Heart right ventricle (tissue), 16 donors: ENCODE measurements at regions not wholly inside any gene's neighbourhood (a gene's known extent, or its start where the extent isn't known, plus 50 kb on each side); places are given as distances from the start of the nearest gene placed in this dataset.
A peak's percentile ranks its signal among the peaks of the same experiment; 100 is the strongest.

Source experiments
- ATAC-seq, 8 donors: fragments of 200-7000 bp; cut with Tn5 transposase; one replicate each; pipeline ENCODE4 v1.9.1; 2020; ENCODE audit warnings: mild to moderate bottlenecking in 8 of 8, moderate library complexity in 8 of 8, moderate number of reproducible peaks in 1 of 8
- DNase-seq, 2 donors: peaks; one replicate each; pipeline ENCODE4 v3.0.0-alpha.2; 2020
- H3K27ac ChIP-seq, 10 donors: fragments of 200-600 bp; sonication (generic) in 2 of 10; one replicate each; pipeline versions ENCODE4 v1.5.0 to v1.8.0; 2020 to 2022; ENCODE audit warnings: mild to moderate bottlenecking in 3 of 10
- H3K27me3 ChIP-seq, 7 donors: fragments of 200-600 bp; one replicate each; pipeline ENCODE4 v1.8.0; 2021 to 2022; ENCODE audit warnings: mild to moderate bottlenecking in 2 of 7
- H3K36me3 ChIP-seq, 9 donors: fragments of 200-600 bp; sonication (generic) in 1 of 9; one replicate each; pipeline versions ENCODE4 v1.5.0 to v1.8.0; 2020 to 2022; ENCODE audit warnings: mild to moderate bottlenecking in 2 of 9
- H3K4me1 ChIP-seq, 9 donors: fragments of 200-600 bp; sonication (generic) in 1 of 9; one replicate each; pipeline versions ENCODE4 v1.5.0 to v1.8.0; 2020 to 2022; ENCODE audit warnings: mild to moderate bottlenecking in 4 of 9
- H3K4me3 ChIP-seq, 10 donors: fragments of 200-600 bp; sonication (generic) in 2 of 10; one replicate each; pipeline versions ENCODE4 v1.5.0 to v1.8.0; 2020 to 2022; ENCODE audit warnings: mild to moderate bottlenecking in 7 of 10, moderate library complexity in 2 of 10
- H3K9me3 ChIP-seq, 11 donors: fragments of 200-600 bp in 10 of 11; sonication (generic) in 2 of 11; one replicate each; pipeline versions ENCODE4 v1.5.0 to v1.8.0; 2013 to 2022; ENCODE audit warnings: mild to moderate bottlenecking in 2 of 11, control low read depth in 1 of 11, moderate library complexity in 1 of 11
- CTCF ChIP-seq, 9 donors: fragments of 200-600 bp; sonication (generic) in 2 of 9; IDR thresholded peaks; one replicate each; pipeline versions ENCODE4 v1.5.0 to v1.8.0; 2021 to 2022; ENCODE audit warnings: antibody characterized with exemption in 9 of 9, mild to moderate bottlenecking in 5 of 9, moderate library complexity in 1 of 9
- WGBS, 2 donors: extraction: QIAGEN DNeasy Blood & Tissue Kit; methylation state at CpG; one replicate each; pipeline ENCODE4 v1.1.7; 2013; ENCODE audit warnings: inconsistent platforms in 1 of 2; 5-methylcytosine and 5-hydroxymethylcytosine counted together
- intact Hi-C, 10 donors: fragments of 100-400 bp; cut with DNase I; formaldehyde crosslinking; loops; one replicate each; pipeline versions ENCODE4 v1.11.1 to v1.14.2; 2022
- donor health status: Arrhythmogenic right ventricular cardiomyopathy.
- donor health status: ischemic (EF 13 %, LVEDD 7.1; RV severe dilation, severe dysfunction).
- donor health status: healthy with polysubstance abuse.
- donor health status: DM: no; HTN: yes; CAD: no.
- donor health status: DM: no; HTN: no; CAD: no.
- donor health status: ischemic (EF 25% LVEDD 6.9; RV normal size, moderate dysfunction).
- donor health status: ischemic (EF 25% LVEDD 5.7; RV mildly dilated, moderate dysfunction).
- donor health status: healthy.
- donor health status: DM: yes; HTN: yes; CAD: no.
- donor health status: Ischemic cardiomyopathy.
- donor health status: ischemic (EF 35%, LVEDD 5.7; RV mildly dilated, moderate dysfunction).
- donor health status: nonischemic (EF 11% LVEDD 7.7; RV severe dilation, severe dysfunction).
- donor health status: DM: yes; HTN: yes; CAD: no.
- donor health status: PGD.
- donor health status: ischemic (EF 29% LVEDD 5.4; RV normal size, mild dysfunction).
- donor health status: nonischemic (EF 23%, LVEDD 6.1; RV moderate dilation, normal function).

GRCh38 chr19:32196690-32197420 lies 148.6 kb upstream of the ZNF507 start:
- H3K9me3 ChIP-seq = peaks cover 0 to 5% (median 0%) of the 10 kb centered on the region in 11 donors
- H3K4me1 ChIP-seq = no peaks in the 10 kb centered on the region
- TF ChIP-seq CTCF (IDR thresholded peaks at IDR 0.05) = no peak
- H3K4me3 ChIP-seq = no peak overlapping the region
- no peak overlapping the region for H3K27ac ChIP-seq
- no peak for DNase-seq
- WGBS, 2 donors = 84 to 87% methylated on average over 13 of the region's 13 CpGs
- intact Hi-C loops = no loop called here
- no peak for ATAC-seq
- H3K27me3 ChIP-seq = peaks cover 0 to 37% (median 6%) of the 10 kb centered on the region in 7 donors
- H3K36me3 ChIP-seq = no peaks in the 10 kb centered on the region

- no peak for ATAC-seq
- no peak for DNase-seq
- Histone ChIP-seq H3K4me3 (no peak overlapping the region), H3K9me3 (peaks cover 0 to under 1% (median 0%) of the 10 kb centered on the region in 11 donors), H3K4me1 (no peaks in the 10 kb centered on the region), H3K27me3 (peaks cover 0 to 37% (median 6%) of the 10 kb centered on the region in 7 donors), H3K27ac (no peak overlapping the region), H3K36me3 (no peaks in the 10 kb centered on the region)
- 68 to 70% methylated on average over 13 of the region's 13 CpGs for WGBS, 2 donors
- TF ChIP-seq CTCF (IDR thresholded peaks at IDR 0.05) = no peak
- intact Hi-C loops = no loop called here
Observed at GRCh38 chr19:32197896-32198882, 147.2 kb upstream of the ZNF507 start.

GRCh38 chr19:32199501-32200040 lies 145.8 kb upstream of the ZNF507 start:
- WGBS, 2 donors = 86 to 87% methylated on average over 10 of the region's 10 CpGs
- Histone ChIP-seq H3K36me3 (no peaks in the 10 kb centered on the region), H3K4me3 (no peak overlapping the region), H3K27me3 (peaks cover 0 to 34% (median 5%) of the 10 kb centered on the region in 7 donors), H3K4me1 (no peaks in the 10 kb centered on the region), H3K27ac (no peak overlapping the region), H3K9me3 (no peaks in the 10 kb centered on the region)
- DNase-seq (no peak), ATAC-seq (no peak)
- TF ChIP-seq CTCF (IDR thresholded peaks at IDR 0.05) = no peak
- intact Hi-C loops = no loop called here

- no peak for TF ChIP-seq CTCF (IDR thresholded peaks at IDR 0.05)
- no peaks in the 10 kb centered on the region for H3K4me1 ChIP-seq
- H3K36me3 ChIP-seq = no peaks in the 10 kb centered on the region
- H3K4me3 ChIP-seq = no peak overlapping the region
- ATAC-seq = peak; percentile 20 to 89 (median 83)
- intact Hi-C loops = no loop called here
- peaks cover 0 to 36% (median 4%) of the 10 kb centered on the region in 7 donors for H3K27me3 ChIP-seq
- peak; percentile 39 to 45 for DNase-seq
- H3K27ac ChIP-seq = no peak overlapping the region
- H3K9me3 ChIP-seq = no peaks in the 10 kb centered on the region
- 70 to 76% methylated on average over 9 of the region's 9 CpGs for WGBS, 2 donors
Observed at GRCh38 chr19:32200312-32201038, 144.9 kb upstream of the ZNF507 start.
